Testis (tissue), 2 donors: ENCODE measurements at regions not wholly inside any gene's neighbourhood (a gene's known extent, or its start where the extent isn't known, plus 50 kb on each side); places are given as distances from the start of the nearest gene placed in this dataset.
"Not testable (repeated sequence)": the region's sequence is repeated elsewhere in the genome, so short reads cannot be mapped to it uniquely, and the experiment has no call there.

Experiments
- POLR2A ChIP-seq: fragments of 450-650 bp; IDR thresholded peaks from one replicate; pipeline ENCODE4 v1.6.1; 2017; ENCODE audit warnings: antibody characterized with exemption, mild to moderate bottlenecking, moderate library complexity
- TF ChIP-seq, protein P1 (sequence below), 3 experiments: fragments of 450-650 bp in 2 of 3; fragments of 200-600 bp in 1 of 3; sonication (generic) in 1 of 3; IDR thresholded peaks; one replicate each; pipeline ENCODE4 v1.5.1; 2016 to 2019; ENCODE audit warnings: antibody characterized with exemption in 3 of 3, mild to moderate bottlenecking in 2 of 3, moderate library complexity in 1 of 3

GRCh38 chr20:29871816-29872215 is 1385.6 kb upstream of the DEFB115 start:
- TF ChIP-seq, protein P1, sequence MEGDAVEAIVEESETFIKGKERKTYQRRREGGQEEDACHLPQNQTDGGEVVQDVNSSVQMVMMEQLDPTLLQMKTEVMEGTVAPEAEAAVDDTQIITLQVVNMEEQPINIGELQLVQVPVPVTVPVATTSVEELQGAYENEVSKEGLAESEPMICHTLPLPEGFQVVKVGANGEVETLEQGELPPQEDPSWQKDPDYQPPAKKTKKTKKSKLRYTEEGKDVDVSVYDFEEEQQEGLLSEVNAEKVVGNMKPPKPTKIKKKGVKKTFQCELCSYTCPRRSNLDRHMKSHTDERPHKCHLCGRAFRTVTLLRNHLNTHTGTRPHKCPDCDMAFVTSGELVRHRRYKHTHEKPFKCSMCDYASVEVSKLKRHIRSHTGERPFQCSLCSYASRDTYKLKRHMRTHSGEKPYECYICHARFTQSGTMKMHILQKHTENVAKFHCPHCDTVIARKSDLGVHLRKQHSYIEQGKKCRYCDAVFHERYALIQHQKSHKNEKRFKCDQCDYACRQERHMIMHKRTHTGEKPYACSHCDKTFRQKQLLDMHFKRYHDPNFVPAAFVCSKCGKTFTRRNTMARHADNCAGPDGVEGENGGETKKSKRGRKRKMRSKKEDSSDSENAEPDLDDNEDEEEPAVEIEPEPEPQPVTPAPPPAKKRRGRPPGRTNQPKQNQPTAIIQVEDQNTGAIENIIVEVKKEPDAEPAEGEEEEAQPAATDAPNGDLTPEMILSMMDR (IDR thresholded peaks at IDR 0.05) = not testable (repeated sequence)
- TF ChIP-seq POLR2A = not testable (repeated sequence)
